ENCODE measurements at regions not wholly inside any gene's neighbourhood (a gene's known extent, or its start where the extent isn't known, plus 50 kb on each side); places are given as distances from the start of the nearest gene placed in this dataset.

DNA sequence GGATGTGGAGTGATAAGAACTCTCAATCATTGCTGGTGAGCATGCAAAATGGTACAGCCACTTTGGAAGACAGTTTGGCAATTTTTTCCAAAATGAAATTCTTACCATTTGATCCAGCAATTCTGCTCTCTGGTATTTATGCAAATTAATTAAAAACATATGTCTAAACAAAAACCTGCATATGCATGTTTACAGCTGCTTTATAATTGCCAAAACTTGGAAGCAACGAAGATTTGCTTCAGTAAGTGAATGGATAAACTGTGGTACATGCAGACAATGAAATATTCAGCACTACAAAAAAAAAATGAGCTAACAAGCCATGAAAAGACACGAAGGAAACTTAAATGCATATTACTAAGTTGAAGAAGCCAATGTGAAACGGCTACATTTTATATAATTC is 55.5 kb upstream of the SMLR1 start:
- no peak for ATAC-seq (replicated peaks; ENCODE audit: extremely low read depth, poor library complexity, severe bottlenecking)
- Mint-ChIP-seq H3K4me3 (no peak overlapping the region), H3K36me3 (ENCODE audit: insufficient read depth) (peaks cover 1% of the 10 kb centered on the region), H3K27ac (ENCODE audit: low read depth) (no peak overlapping the region), H3K27me3 (no peaks in the 10 kb centered on the region), H3K9me3 (no peaks in the 10 kb centered on the region), H3K4me1 (peaks cover 8% of the 10 kb centered on the region)
- no peak for DNase-seq (ENCODE audit: low spot score in 2 of 2)

GRCh38 chr6:130773860-130774259 is 53.3 kb upstream of the SMLR1 start:
- Mint-ChIP-seq H3K4me1 (peaks cover 10% of the 10 kb centered on the region), H3K4me3 (no peak overlapping the region), H3K27ac (ENCODE audit: low read depth) (no peak overlapping the region), H3K36me3 (ENCODE audit: insufficient read depth) (peaks cover 1% of the 10 kb centered on the region), H3K9me3 (no peaks in the 10 kb centered on the region), H3K27me3 (no peaks in the 10 kb centered on the region)
- ATAC-seq (replicated peaks; ENCODE audit: extremely low read depth, poor library complexity, severe bottlenecking) = no peak
- no peak for DNase-seq (ENCODE audit: low spot score in 2 of 2)

DNA sequence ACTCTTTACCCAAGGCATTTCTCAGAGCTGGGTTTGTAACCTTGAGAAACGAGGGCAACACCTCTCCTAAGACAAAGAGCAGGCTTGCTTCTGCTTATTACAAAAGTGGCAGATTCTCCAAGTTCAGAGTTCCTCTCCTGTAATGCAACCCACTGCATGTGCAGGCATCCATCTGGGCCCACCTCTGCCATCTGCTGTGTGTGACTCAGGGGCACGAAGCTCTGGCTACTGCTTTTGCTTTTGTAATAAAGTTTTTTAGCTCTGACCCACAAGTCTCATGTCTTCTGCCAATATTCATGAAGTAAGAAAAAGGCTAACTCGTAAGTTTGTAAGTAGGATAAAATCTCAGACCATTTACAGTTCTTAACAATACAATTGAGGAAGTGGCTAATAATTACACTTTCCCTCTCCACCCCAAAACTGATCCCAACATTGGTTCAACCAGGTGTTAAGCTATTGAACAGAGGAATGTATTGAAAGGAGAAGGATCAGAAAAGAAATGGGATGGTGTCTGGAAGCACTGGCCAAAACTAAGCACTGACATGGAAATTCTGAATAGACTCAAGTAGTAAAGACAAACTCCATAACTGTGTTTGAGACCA is 51.7 kb upstream of the SMLR1 start:
- ATAC-seq (replicated peaks; ENCODE audit: extremely low read depth, poor library complexity, severe bottlenecking) (no peak), DNase-seq (ENCODE audit: low spot score in 2 of 2) (no peak)
- Mint-ChIP-seq H3K27ac (ENCODE audit: low read depth) (no peak overlapping the region), H3K27me3 (no peaks in the 10 kb centered on the region), H3K4me1 (peaks cover 21% of the 10 kb centered on the region), H3K36me3 (ENCODE audit: insufficient read depth) (no peaks in the 10 kb centered on the region), H3K9me3 (no peaks in the 10 kb centered on the region), H3K4me3 (no peak overlapping the region)

- H3K9me3 Mint-ChIP-seq = no peaks in the 10 kb centered on the region
- no peak for DNase-seq (ENCODE audit: low spot score in 2 of 2)
- H3K36me3 Mint-ChIP-seq (ENCODE audit: insufficient read depth) = no peaks in the 10 kb centered on the region
- H3K4me1 Mint-ChIP-seq = peaks cover 21% of the 10 kb centered on the region
- H3K27me3 Mint-ChIP-seq = no peaks in the 10 kb centered on the region
- H3K4me3 Mint-ChIP-seq = no peak overlapping the region
- no peak for ATAC-seq (replicated peaks; ENCODE audit: extremely low read depth, poor library complexity, severe bottlenecking)
- H3K27ac Mint-ChIP-seq (ENCODE audit: low read depth) = no peak overlapping the region
These were observed 50.8 kb upstream of the SMLR1 start for GRCh38 chr6:130776287-130776925.

Measured in central memory CD8-positive, alpha-beta T cell (primary cell).